Upper lobe of left lung (tissue), 4 donors: ENCODE measurements at regions not wholly inside any gene's neighbourhood (a gene's known extent, or its start where the extent isn't known, plus 50 kb on each side); places are given as distances from the start of the nearest gene placed in this dataset.

ENCODE experiments used
- EP300 ChIP-seq, 4 donors: sonication (generic); formaldehyde crosslinking; IDR thresholded peaks; one replicate each; pipeline ENCODE4 v1.5.1; 2017; ENCODE audit warnings: antibody characterized with exemption in 4 of 4, control low read depth in 2 of 4
- POLR2AphosphoS5 ChIP-seq, 2 donors: sonication (generic); formaldehyde crosslinking; IDR thresholded peaks; one replicate each; pipeline ENCODE4 v1.5.1; 2017; ENCODE audit warnings: antibody characterized with exemption in 2 of 2
- TF ChIP-seq, protein P1 (sequence below), 6 experiments: fragments of 450-650 bp in 4 of 6; fragments of 200-600 bp in 2 of 6; sonication (generic) in 2 of 6; IDR thresholded peaks; one replicate each; pipeline ENCODE4 v1.5.1; 2016 to 2019; ENCODE audit warnings: antibody characterized with exemption in 6 of 6

DNA sequence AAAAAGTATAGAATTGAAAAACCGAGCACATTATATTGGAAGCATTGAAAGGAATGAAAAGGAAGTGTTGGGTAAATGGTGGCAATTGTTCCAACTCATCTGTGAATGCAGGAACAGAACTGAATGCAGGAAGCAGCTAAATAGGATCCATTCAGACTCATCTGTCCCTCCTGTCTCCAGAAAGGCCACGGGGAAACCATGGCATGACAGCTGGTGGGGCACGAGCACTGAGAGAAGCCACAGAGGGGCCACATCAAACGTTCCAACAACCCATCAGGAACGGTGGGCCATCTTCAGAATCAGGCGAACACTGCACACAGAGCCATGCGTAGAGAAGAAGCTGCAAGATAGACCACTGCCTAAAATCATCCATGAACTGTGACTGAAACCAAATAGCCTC lies 138.5 kb upstream of the SLC35G4 start:
- TF ChIP-seq, protein P1, sequence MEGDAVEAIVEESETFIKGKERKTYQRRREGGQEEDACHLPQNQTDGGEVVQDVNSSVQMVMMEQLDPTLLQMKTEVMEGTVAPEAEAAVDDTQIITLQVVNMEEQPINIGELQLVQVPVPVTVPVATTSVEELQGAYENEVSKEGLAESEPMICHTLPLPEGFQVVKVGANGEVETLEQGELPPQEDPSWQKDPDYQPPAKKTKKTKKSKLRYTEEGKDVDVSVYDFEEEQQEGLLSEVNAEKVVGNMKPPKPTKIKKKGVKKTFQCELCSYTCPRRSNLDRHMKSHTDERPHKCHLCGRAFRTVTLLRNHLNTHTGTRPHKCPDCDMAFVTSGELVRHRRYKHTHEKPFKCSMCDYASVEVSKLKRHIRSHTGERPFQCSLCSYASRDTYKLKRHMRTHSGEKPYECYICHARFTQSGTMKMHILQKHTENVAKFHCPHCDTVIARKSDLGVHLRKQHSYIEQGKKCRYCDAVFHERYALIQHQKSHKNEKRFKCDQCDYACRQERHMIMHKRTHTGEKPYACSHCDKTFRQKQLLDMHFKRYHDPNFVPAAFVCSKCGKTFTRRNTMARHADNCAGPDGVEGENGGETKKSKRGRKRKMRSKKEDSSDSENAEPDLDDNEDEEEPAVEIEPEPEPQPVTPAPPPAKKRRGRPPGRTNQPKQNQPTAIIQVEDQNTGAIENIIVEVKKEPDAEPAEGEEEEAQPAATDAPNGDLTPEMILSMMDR (IDR thresholded peaks at IDR 0.05): no peak
- TF ChIP-seq POLR2AphosphoS5 (IDR thresholded peaks at IDR 0.05): no peak
- TF ChIP-seq EP300 (IDR thresholded peaks at IDR 0.05): no peak
